WI38 (cell line): ENCODE measurements at regions not wholly inside any gene's neighbourhood (a gene's known extent, or its start where the extent isn't known, plus 50 kb on each side); places are given as distances from the start of the nearest gene placed in this dataset.

ENCODE experiments used
- H3K4me3 ChIP-seq: 2 replicates; pipeline ENCODE4 v1.5.1; 2011; ENCODE audit warnings: low read depth, mild to moderate bottlenecking, control low read depth, low read length
- CTCF ChIP-seq: IDR thresholded peaks from 2 replicates; pipeline ENCODE4 v1.5.1; 2012; ENCODE audit warnings: low read depth, mild to moderate bottlenecking, control low read depth, low read length

- no peak overlapping the region for H3K4me3 ChIP-seq
- no peak for TF ChIP-seq CTCF
Measured at GRCh38 chr11:19430346-19430745, 189.6 kb upstream of the E2F8 start.

- no peak overlapping the region for H3K4me3 ChIP-seq
- TF ChIP-seq CTCF, result no peak
Measured at GRCh38 chr11:19429108-19429760, 188.5 kb upstream of the E2F8 start.

- no peak for TF ChIP-seq CTCF
- H3K4me3 ChIP-seq, result no peak overlapping the region
Measured at GRCh38 chr11:19428206-19429002, 187.7 kb upstream of the E2F8 start.

GRCh38 chr11:19426756-19427403, 186.1 kb upstream of the E2F8 start:
- no peak overlapping the region for H3K4me3 ChIP-seq
- TF ChIP-seq CTCF, result no peak

GRCh38 chr11:19426011-19426755, 185.4 kb upstream of the E2F8 start:
- no peak overlapping the region for H3K4me3 ChIP-seq
- TF ChIP-seq CTCF, result no peak

- TF ChIP-seq CTCF, result no peak
- H3K4me3 ChIP-seq, result no peak overlapping the region
Measured at GRCh38 chr11:19422276-19422675, 181.5 kb upstream of the E2F8 start.
